Stimulated activated CD4-positive, alpha-beta T cell treated with anti-CD3 and anti-CD28 coated beads, Interleukin-15, amount 100 ng/mL, for 48 hours (primary cell): ENCODE measurements at regions not wholly inside any gene's neighbourhood (a gene's known extent, or its start where the extent isn't known, plus 50 kb on each side); places are given as distances from the start of the nearest gene placed in this dataset.
"Not testable (repeated sequence)": the region's sequence is repeated elsewhere in the genome, so short reads cannot be mapped to it uniquely, and the experiment has no call there.

Experiments
- DNase-seq, 2 donors: peaks; one replicate each; pipeline ENCODE4 v3.0.0-alpha.2; 2020; ENCODE audit warnings: low read depth in 2 of 2

GRCh38 chr11:116046127-116046526 is 541.9 kb upstream of the CADM1 start:
- DNase-seq = no peak

- DNase-seq = no peak
These were observed 540.7 kb upstream of the CADM1 start for GRCh38 chr11:116044941-116045340.

- no peak for DNase-seq
These were observed 540.3 kb upstream of the CADM1 start for GRCh38 chr11:116044520-116044919.

- no peak for DNase-seq
These were observed 539.6 kb upstream of the CADM1 start for GRCh38 chr11:116043857-116044256.

- DNase-seq = not testable (repeated sequence)
These were observed 538.8 kb upstream of the CADM1 start for GRCh38 chr11:116043059-116043458.

- no peak for DNase-seq
These were observed 537.9 kb upstream of the CADM1 start for GRCh38 chr11:116042146-116042545.

- no peak for DNase-seq
These were observed 533.6 kb upstream of the CADM1 start for GRCh38 chr11:116037861-116038260.

GRCh38 chr11:116035977-116036376 is 531.8 kb upstream of the CADM1 start:
- no peak for DNase-seq

- no peak for DNase-seq
These were observed 529.8 kb upstream of the CADM1 start for GRCh38 chr11:116033931-116034553.

GRCh38 chr11:116030697-116031331 is 526.6 kb upstream of the CADM1 start:
- no peak for DNase-seq

- DNase-seq = not testable (repeated sequence)
These were observed 524.3 kb upstream of the CADM1 start for GRCh38 chr11:116028506-116028905.

GRCh38 chr11:115999437-115999836 is 495.2 kb upstream of the CADM1 start:
- DNase-seq = no peak

- DNase-seq = no peak
These were observed 492.6 kb upstream of the CADM1 start for GRCh38 chr11:115996808-115997188.

- DNase-seq = no peak
These were observed 492.1 kb upstream of the CADM1 start for GRCh38 chr11:115996125-115996807.

GRCh38 chr11:115993590-115993989 is 489.4 kb upstream of the CADM1 start:
- DNase-seq = no peak

GRCh38 chr11:115990004-115990447 is 485.8 kb upstream of the CADM1 start:
- no peak for DNase-seq

GRCh38 chr11:115985896-115986295 is 481.7 kb upstream of the CADM1 start:
- DNase-seq = no peak

- no peak for DNase-seq
These were observed 480.0 kb upstream of the CADM1 start for GRCh38 chr11:115984228-115984627.

- DNase-seq = no peak
These were observed 478.5 kb upstream of the CADM1 start for GRCh38 chr11:115982666-115983065.

GRCh38 chr11:115981814-115982471 is 477.7 kb upstream of the CADM1 start:
- no peak for DNase-seq

- DNase-seq = no peak
These were observed 476.9 kb upstream of the CADM1 start for GRCh38 chr11:115981104-115981481.

- no peak for DNase-seq
These were observed 476.3 kb upstream of the CADM1 start for GRCh38 chr11:115980337-115981103.
